NT2/D1 (cell line): ENCODE measurements at regions not wholly inside any gene's neighbourhood (a gene's known extent, or its start where the extent isn't known, plus 50 kb on each side); places are given as distances from the start of the nearest gene placed in this dataset.

Experiments used
- DNase-seq: peaks from one replicate; pipeline ENCODE4 v3.0.0-alpha.2; 2011; ENCODE audit warnings: low read depth, low spot score
- H3K27me3 ChIP-seq: 2 replicates; pipeline ENCODE4 v1.6.0; 2011; ENCODE audit warnings: mild to moderate bottlenecking; ENCODE audit not compliant: insufficient read length, insufficient read depth
- H3K36me3 ChIP-seq: 2 replicates; pipeline ENCODE4 v1.6.1; 2011; ENCODE audit warnings: mild to moderate bottlenecking, low read length, mixed read lengths; ENCODE audit not compliant: insufficient read depth, insufficient read length
- H3K4me1 ChIP-seq: 2 replicates; pipeline ENCODE4 v1.5.1; 2011; ENCODE audit not compliant: insufficient read depth, insufficient read length
- H3K4me3 ChIP-seq: 2 replicates; pipeline ENCODE4 v1.5.1; 2011; ENCODE audit warnings: low read depth; ENCODE audit not compliant: insufficient read length
- H3K9ac ChIP-seq: 2 replicates; pipeline ENCODE4 v1.6.0; 2011; ENCODE audit warnings: low read depth; ENCODE audit not compliant: insufficient read length
- H3K9me3 ChIP-seq: 2 replicates; pipeline ENCODE4 v1.5.1; 2011; ENCODE audit warnings: mild to moderate bottlenecking, low read length; ENCODE audit not compliant: insufficient read depth
- SUZ12 ChIP-seq: IDR thresholded peaks from 2 replicates; pipeline ENCODE4 v1.6.1; 2011; ENCODE audit not compliant: insufficient read length, insufficient read depth; ENCODE audit errors: extremely low read depth
- YY1 ChIP-seq: IDR thresholded peaks from 2 replicates; pipeline ENCODE4 v1.6.1; 2011; ENCODE audit not compliant: insufficient read length, insufficient read depth
- ZNF274 ChIP-seq: IDR thresholded peaks from 2 replicates; pipeline ENCODE4 v1.6.1; 2011; ENCODE audit warnings: mild to moderate bottlenecking, low read depth, low read length

DNA sequence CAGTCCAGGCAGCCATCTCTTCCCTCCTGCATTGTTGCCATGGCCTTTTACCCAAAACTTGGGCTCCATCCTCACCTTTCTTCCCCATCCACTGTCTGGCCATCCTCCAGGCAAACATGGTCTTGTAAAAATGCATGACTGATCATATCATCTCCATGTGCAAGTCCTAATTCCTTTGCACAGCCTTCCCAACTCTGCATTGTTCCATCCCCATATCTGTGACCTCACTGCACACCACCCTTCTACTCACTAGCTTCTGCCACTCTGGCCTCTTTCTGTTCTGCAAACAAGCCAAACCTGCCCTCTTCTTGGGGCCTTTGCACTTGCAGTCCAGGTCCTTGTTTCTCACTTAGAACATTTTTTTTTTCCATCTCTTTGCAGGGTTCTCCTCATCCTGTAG is 230.1 kb upstream of the GJB5 start:
- Histone ChIP-seq H3K4me1 (no peaks in the 10 kb centered on the region), H3K4me3 (no peak overlapping the region), H3K9ac (no peak overlapping the region), H3K36me3 (no peaks in the 10 kb centered on the region), H3K27me3 (peaks cover 4% of the 10 kb centered on the region), H3K9me3 (no peaks in the 10 kb centered on the region; the same call in 1 of the 2 replicates)
- TF ChIP-seq ZNF274 (no peak), YY1 (no peak), SUZ12 (no peak)
- DNase-seq: no peak

DNA sequence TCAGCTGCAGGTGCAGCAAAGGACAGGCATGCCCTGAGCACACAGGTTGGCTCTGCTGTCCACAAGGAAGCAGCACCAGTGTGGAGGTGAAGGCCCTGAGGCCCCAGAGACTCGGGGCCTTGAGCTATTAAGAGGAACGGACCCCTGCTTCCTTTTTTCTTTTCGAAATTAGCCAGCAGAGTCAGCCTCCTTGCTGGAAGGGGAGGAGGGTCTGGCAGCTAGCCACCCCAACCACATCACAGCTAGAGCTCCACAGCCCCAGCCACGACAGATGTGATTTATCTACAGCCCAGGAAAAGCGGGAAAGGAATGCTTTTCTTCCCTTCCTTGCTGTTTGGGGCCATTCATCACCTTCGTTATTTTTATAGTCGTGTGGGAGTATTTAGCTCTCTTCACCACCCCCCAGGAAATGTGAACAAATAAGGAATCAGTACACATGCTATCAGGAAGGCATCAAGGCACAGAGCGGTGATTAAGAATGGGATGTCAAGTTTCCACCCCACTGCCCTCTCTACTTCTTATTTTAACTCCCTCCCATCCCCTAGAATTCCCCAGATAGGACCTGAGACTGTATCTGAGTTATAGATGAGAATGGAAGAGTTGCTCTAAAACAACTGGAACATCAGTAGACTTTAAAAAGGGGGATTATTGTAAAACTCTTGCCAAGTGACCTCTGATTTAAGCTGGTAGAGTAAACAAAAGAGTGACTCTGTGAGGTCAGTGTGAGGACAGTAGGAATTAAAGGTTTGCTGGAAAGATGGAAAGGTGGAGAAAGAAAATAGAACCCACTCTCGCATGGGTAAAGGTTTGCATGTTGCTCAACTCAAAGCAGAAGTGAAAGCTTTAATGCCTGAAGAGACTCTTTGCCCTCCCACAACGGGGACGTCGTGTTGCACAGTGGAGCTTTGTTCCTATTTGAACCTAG is 224.7 kb upstream of the GJB5 start:
- no peak for DNase-seq
- Histone ChIP-seq H3K9ac (no peak overlapping the region), H3K27me3 (peaks cover 4% of the 10 kb centered on the region), H3K9me3 (no peaks in the 10 kb centered on the region), H3K36me3 (no peaks in the 10 kb centered on the region), H3K4me1 (no peaks in the 10 kb centered on the region), H3K4me3 (no peak overlapping the region)
- TF ChIP-seq YY1: no peak
- no peak for TF ChIP-seq ZNF274
- no peak for TF ChIP-seq SUZ12

DNA sequence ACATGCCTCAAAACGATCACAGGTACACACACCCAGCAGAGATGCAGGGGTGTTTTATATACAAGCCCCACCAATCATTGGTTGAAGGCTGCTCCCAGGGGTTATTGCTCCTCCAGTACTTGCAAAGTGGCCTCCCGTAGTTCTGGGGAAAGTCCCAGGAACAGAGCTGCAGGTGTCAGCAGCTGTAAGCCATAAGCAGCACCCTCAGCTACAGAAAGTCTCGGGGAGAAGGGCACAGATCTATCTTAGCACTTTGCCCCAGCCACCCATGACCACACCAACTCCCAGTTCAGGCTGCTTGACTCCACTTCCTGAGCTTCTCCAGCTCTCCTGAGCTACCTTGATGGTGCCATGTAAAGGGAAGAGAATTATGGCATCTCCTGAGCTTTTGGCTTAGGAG is 222.7 kb upstream of the GJB5 start:
- TF ChIP-seq YY1: no peak
- no peak for TF ChIP-seq SUZ12
- TF ChIP-seq ZNF274: no peak
- no peaks in the 10 kb centered on the region for H3K27me3 ChIP-seq
- no peaks in the 10 kb centered on the region for H3K4me1 ChIP-seq
- no peaks in the 10 kb centered on the region for H3K36me3 ChIP-seq
- no peak for DNase-seq
- H3K4me3 ChIP-seq: no peak overlapping the region
- H3K9ac ChIP-seq: no peak overlapping the region
- no peaks in the 10 kb centered on the region for H3K9me3 ChIP-seq

DNA sequence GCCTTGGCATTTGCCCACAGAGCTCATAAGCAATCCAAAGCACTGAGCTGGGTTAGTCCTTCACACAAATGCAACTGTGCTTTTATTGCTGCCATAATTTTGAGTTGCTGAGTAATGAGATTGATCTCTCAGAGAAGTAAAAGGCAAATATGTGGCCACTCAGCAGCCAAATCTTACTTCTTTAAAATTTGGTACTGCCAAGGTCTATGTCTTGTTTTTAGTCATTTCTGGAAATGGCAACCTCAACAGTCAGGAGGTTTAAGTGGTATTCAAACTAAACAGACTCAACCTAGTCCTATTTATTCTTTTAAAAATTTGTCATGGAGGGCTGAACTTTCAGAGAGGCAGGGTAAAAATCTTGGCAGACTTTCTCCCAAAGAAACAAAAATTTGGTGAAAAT is 216.4 kb upstream of the GJB5 start:
- no peaks in the 10 kb centered on the region for H3K36me3 ChIP-seq
- no peak for DNase-seq
- no peaks in the 10 kb centered on the region for H3K27me3 ChIP-seq
- no peak for TF ChIP-seq ZNF274
- no peak for TF ChIP-seq YY1
- TF ChIP-seq SUZ12: no peak
- no peak overlapping the region for H3K9ac ChIP-seq
- H3K4me1 ChIP-seq: peaks cover 2% of the 10 kb centered on the region
- H3K9me3 ChIP-seq: no peaks in the 10 kb centered on the region
- H3K4me3 ChIP-seq: no peak overlapping the region

DNA sequence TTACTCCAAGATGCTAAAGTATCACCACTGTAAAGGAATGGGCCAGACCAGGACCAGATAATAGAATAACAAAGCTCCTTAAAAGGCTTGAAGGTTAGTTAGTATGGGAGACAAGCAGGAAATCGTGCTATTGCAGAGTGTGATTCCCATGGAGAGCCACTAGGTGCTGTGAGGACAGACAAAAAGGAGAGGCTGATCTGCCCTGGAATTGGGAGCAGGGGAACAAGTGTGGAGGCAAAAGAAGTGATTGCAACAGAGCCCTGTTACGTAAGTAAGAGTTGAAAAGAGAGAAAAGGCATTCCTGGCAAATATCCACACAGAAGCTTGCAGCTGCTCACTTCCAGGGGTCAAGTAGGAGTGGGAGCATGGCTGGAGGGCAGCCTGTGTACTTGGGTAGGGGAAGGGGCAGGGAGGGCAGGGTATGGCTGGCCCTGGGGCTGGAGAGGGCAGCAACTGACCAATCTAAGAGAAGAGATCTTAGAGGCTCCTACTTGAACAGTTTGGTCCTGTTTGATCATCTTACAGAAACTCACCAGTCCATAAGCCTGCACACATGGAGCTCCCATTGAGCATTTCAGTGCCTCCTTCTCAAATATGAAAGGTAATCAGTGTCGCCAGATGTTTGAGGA is 207.7 kb upstream of the GJB5 start:
- no peaks in the 10 kb centered on the region for H3K36me3 ChIP-seq
- peak; percentile 63 for DNase-seq
- TF ChIP-seq ZNF274: no peak
- no peak for TF ChIP-seq YY1
- no peak for TF ChIP-seq SUZ12
- H3K4me3 ChIP-seq: no peak overlapping the region
- H3K9ac ChIP-seq: no peak overlapping the region
- no peaks in the 10 kb centered on the region for H3K27me3 ChIP-seq
- peaks cover 2% of the 10 kb centered on the region for H3K4me1 ChIP-seq
- no peaks in the 10 kb centered on the region for H3K9me3 ChIP-seq

DNA sequence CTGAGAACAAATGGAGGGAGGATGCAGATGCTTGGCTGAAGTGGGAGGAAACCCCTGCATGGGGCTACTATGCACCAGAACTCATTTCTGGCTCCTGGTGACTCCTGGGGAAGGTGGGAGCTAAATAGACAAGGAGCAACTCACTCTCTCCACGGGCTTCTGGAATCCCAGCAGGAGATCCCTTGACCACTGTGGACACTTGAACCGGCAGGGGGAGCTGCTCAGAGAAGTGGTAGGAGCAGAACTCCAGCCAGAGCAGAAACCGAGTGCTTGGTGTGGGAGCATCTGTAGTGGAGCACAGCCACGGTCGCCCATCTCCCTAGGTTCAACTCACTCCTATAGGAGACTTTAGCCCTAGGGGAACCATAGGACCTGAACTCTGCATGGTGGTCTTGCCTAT is 205.6 kb upstream of the GJB5 start:
- TF ChIP-seq SUZ12 (no peak), YY1 (no peak), ZNF274 (no peak)
- Histone ChIP-seq H3K9ac (no peak overlapping the region), H3K4me1 (peaks cover 2% of the 10 kb centered on the region), H3K9me3 (no peaks in the 10 kb centered on the region), H3K27me3 (no peaks in the 10 kb centered on the region), H3K4me3 (no peak overlapping the region), H3K36me3 (no peaks in the 10 kb centered on the region)
- DNase-seq: peak; percentile 72

DNA sequence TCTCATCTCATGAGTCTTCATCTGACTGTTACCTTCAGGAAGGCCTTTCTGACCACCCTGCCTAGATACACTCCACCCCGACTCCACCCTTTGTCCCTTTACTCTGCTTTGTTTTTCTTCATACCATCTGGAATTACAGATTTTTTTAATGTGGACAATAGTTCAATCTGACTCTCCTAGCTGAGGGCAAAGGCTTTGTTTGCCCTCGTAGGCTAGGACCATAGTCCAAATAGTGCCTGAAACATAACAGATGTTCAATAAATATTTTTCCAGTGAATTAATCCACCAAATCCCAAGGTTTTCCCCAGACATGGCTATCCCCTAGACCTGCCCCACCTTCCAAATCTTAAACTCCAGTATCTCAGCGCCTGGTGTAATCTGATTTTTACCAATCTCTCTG is 176.5 kb upstream of the GJB5 start:
- no peaks in the 10 kb centered on the region for H3K36me3 ChIP-seq
- H3K9me3 ChIP-seq: no peaks in the 10 kb centered on the region
- H3K4me3 ChIP-seq: no peak overlapping the region
- H3K4me1 ChIP-seq: no peaks in the 10 kb centered on the region
- no peak overlapping the region for H3K9ac ChIP-seq
- H3K27me3 ChIP-seq: no peaks in the 10 kb centered on the region
- no peak for DNase-seq
- no peak for TF ChIP-seq YY1
- TF ChIP-seq SUZ12: no peak
- no peak for TF ChIP-seq ZNF274
